ENCODE measurements at regions not wholly inside any gene's neighbourhood (a gene's known extent, or its start where the extent isn't known, plus 50 kb on each side); places are given as distances from the start of the nearest gene placed in this dataset.

- CTCF ChIA-PET, result no interaction called here
- Histone ChIP-seq H3K4me1 (ENCODE audit: control insufficient read depth in 1 of 2, insufficient read depth in 2 of 2, low read length in 2 of 2) (no peaks in the 10 kb centered on the region), H3K79me2 (ENCODE audit: insufficient read depth, low read length) (no peaks in the 10 kb centered on the region), H3K27ac (ENCODE audit: low read depth, low read length) (no peak overlapping the region), H4K20me1 (ENCODE audit: insufficient read depth) (no peaks in the 10 kb centered on the region), H3K9me3 (ENCODE audit: control insufficient read depth in 1 of 2, insufficient read depth in 1 of 2, low read depth in 1 of 2, low read length in 2 of 2) (no peaks in the 10 kb centered on the region), H3K4me3 (replicated peaks in 1 of 2; ENCODE audit: low read depth in 1 of 2, low read length in 2 of 2) (no peak overlapping the region), H3K9me2 (ENCODE audit: insufficient read depth) (no peaks in the 10 kb centered on the region), H3K9ac (ENCODE audit: low read length) (no peak overlapping the region), H3K27me3 (ENCODE audit: insufficient read depth, low read length) (no peaks in the 10 kb centered on the region), H3K4me2 (ENCODE audit: low read length) (no peak overlapping the region), H2AFZ (ENCODE audit: low read depth, low read length, poor library complexity, severe bottlenecking) (no peak overlapping the region), H3K36me3 (ENCODE audit: control insufficient read depth in 1 of 2, insufficient read depth in 2 of 2, low read length in 2 of 2) (no peaks in the 10 kb centered on the region)
- BruUV-seq (replicated peaks), result no TSS peak
- TF ChIP-seq EZH2phosphoT487 (IDR thresholded peaks at IDR 0.05; ENCODE audit: borderline replicate concordance) (no peak), ZBTB33 (IDR thresholded peaks at IDR 0.05; ENCODE audit: extremely low read depth, insufficient replicate concordance, low read length) (no peak), MAX (IDR thresholded peaks at IDR 0.05) (no peak), SIN3A (IDR thresholded peaks at IDR 0.05; ENCODE audit: low read depth) (no peak), SRF (IDR thresholded peaks at IDR 0.05; ENCODE audit: low read depth) (no peak), REST (IDR thresholded peaks at IDR 0.05; ENCODE audit: low read depth) (no peak), CBX3 (IDR thresholded peaks at IDR 0.05; ENCODE audit: low read depth) (no peak)
- RAD21 ChIA-PET (ENCODE audit: low non-redundant PET in 1 of 2, low total read pairs in 2 of 2, uncharacterized antibody in 2 of 2, unreplicated experiment in 2 of 2), result no interaction called here
- ATAC-seq, result no peak
- DNase-seq (ENCODE audit: low read depth, low spot score), result no peak
- intact Hi-C loops (cut with micrococcal nuclease), result no loop called here
- POLR2A ChIA-PET, result no interaction called here
These were observed 127.6 kb downstream of the URI1 start for GRCh38 chr19:30069535-30070197.
